HG03103 (cell line): ENCODE measurements at regions not wholly inside any gene's neighbourhood (a gene's known extent, or its start where the extent isn't known, plus 50 kb on each side); places are given as distances from the start of the nearest gene placed in this dataset.
"Not testable (repeated sequence)": the region's sequence is repeated elsewhere in the genome, so short reads cannot be mapped to it uniquely, and the experiment has no call there.

ENCODE experiments used
- ATAC-seq: cut with Tn5 transposase; IDR thresholded peaks from one replicate; pipeline ENCODE4 v1.9.1; 2021; ENCODE audit warnings: low read depth; ENCODE audit not compliant: unreplicated experiment

DNA sequence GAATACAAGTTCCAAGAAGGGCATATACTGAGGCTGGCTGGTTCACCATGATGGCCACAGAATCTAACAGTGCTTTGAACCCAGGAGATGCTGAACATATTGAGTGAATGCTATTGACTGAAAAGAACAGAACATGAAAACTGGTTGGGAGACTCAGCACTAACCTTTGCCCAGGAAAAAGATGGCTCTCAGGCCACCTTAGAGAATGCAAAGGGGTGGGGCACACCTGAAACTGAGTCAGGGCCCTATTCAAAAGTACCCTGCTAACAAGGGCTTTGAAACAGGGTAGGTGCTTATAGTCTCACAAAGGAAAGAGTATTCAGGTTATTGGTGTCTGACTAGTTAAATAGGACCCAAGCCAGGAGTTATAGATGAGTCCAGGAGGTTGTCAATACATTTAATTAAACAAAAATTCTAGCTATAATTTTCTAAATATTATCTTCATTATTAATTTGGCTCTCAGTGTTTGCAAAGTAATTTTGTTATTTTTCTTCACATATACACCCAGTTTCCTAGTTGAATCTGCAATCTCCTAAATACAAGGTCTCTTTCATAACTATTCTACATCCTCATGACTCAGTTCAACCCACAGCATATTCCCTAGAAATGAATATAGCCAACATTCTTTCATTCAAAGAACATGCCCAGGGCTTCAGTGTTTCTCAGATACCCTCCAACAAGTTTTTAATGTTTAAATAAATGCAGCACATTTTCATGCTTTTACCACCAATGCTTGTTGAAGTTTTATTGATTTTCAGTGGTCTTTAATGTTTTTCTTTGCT lies 144.2 kb upstream of the RAPGEF2 start:
- no peak for ATAC-seq

DNA sequence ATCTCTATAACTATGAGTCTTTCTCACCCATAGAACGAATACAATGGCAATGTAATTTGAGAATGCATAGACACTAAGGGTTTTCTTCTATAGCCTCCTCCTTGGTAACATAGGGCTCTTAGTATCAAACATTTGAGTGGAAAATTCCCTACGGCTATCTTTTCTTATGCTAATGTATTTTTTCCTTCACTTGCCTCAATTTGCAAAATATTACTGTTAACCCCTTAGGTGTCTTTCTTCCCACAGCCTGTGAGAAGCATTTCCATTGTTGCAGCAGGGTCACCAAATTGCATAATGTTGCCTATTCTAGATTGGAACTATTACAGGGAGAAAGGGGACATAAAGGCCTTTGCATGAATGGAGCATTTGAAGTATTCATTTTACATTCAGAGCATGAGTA lies 140.5 kb upstream of the RAPGEF2 start:
- no peak for ATAC-seq

DNA sequence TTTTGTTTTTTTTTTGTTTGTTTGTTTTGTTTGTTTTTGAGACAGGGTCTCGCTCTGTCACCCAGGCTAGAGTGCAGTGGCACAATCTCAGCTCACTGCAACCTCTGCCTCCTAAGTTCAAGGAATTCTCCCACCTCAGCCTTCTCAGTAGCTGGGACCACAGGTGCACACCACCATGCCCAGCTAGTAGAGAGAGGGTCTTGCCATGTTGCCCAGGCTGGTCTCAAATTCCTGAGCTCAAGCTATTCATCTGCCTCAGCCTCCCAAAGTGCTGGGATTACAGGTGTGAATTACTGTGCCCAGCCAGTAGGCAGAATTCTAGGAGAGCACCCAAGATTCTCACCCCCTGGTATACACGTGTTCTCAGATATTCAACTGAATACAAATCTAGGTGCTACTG lies 139.6 kb upstream of the RAPGEF2 start:
- ATAC-seq, result not testable (repeated sequence)

DNA sequence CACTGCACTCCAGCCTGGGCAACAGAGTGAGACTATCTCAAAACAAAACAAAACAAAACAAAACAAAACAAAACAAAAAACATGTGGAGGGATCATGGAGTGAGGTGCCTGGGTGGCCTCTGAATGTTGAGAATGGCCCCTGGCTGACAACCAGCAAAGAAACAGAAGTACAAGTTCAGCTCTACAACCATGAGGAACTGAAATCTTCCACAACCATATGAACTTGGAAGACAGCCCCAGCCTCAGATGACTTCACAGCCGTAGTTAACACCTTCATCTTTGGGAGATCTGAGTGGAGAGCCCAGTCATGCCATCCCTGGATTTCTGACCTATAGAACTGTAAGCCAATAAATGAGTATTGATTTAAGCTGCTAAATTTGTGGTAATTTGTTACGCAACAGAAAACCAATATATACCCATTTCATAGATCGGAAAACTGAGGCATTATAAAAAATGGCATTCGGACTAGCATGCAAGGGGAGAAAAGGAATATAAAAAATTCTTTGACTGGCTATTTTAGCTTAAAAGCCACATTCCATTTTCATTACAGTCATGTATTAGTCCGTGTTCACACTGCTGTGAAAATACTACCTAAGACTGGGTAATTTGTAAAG lies 138.7 kb upstream of the RAPGEF2 start:
- ATAC-seq, result no peak

DNA sequence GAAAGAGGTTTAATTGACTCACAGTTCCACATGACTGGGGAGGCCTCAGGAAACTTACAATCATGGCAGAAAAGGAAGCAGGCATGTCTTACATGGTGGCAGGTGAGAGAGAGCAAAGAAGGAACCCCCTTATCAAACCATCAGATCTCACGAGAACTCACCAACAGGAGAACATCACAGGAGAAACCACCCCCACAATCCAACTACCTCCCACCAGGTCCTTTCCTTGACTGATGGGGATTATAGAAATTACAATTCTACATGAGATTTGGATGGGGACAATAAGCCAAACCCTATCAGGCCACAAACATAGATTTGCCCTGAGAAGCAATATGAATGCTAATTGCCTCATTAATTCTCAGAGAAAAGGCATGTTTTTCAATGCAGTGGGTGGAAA lies 138.2 kb upstream of the RAPGEF2 start:
- no peak for ATAC-seq

DNA sequence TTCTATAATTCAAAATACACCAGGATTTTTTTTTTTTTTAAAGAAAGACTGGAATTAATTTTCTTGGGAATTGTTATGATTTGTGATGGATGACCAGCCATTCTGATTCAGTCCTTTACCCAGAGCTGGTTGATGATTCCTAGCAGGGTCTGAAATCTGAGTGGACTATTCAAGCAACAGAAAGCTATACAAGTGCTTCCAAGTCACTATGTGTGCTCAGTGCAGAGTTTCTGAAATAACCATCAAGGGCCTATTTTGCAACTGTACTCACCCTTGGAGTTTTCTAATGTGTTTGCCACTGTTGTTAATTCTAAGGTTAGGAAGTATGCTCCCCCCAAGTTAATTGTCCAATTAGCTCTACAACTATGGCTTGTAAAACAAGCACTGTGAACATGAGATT lies 137.7 kb upstream of the RAPGEF2 start:
- ATAC-seq, result no peak

DNA sequence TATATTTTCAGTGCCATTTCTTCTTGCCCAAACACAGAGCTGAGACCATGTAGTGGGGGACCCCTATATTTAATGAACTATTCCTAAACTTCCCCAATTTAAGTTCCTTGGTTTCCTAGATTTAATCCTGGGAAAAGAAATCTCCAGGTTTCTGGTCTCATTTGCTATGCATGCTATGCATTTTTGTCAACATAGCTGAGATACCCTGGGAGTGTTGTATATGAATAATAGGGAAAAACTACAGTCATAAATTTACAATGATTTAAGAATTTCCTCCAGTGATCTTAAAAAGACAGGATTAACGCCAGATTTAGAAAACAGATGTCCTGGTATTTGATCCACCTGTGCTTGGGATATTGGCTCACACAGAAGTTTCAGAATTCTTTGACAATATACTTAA lies 136.8 kb upstream of the RAPGEF2 start:
- ATAC-seq, result no peak

DNA sequence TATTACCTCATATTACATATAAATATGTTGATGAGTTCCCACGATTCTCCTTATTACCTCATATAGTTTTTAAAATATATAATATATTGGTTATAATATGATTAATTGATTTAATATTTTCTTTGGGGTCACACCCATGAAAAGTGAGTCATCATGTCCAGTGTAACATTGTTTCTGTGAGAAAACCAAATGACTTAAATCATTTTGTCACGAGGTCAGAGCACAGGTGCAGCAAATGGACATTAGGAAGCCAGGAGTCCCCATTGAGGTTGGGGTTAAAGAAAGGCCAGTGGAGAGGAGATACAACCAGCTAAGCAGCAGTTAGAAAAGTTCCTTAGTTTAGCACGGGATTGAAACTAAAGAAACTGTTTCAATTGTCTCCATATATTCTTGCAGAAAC lies 133.9 kb upstream of the RAPGEF2 start:
- ATAC-seq, result no peak

DNA sequence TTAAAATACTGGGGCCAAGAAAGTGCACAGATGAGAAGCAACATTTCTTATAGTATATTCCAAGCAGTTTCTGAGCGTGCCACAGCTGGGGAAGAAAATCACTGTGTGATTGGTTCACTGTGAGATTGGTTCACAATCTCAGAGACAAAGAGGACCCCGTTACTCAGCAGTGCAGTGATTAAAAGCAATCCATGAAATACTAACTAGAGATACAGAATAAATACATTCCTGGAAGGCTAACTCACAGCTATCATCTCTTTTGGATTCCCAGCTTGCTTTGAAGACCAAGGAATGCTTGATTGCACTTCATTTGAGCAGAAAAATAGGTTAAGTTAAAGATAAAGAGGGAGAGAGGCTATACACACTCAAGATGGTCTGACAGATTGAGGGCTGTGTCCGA lies 132.1 kb upstream of the RAPGEF2 start:
- ATAC-seq, result no peak

DNA sequence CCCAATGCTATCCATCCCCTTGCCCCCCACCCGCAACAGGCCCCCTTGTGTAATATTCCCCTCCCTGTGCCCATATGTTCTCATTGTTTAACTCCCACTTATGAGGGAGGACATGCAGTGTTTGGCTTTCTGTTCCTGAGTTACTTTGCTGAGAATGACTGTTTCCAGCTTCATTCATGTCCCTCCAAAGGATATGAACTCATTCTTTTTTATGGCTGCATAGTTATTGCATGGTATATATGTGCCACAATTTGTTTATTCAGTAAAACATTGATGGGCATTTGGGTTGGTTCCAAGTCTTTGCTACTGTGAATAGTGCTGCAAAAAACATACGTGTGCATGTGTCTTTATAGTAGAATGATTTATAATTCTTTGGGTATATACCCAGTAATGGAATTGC lies 128.4 kb upstream of the RAPGEF2 start:
- not testable (repeated sequence) for ATAC-seq

DNA sequence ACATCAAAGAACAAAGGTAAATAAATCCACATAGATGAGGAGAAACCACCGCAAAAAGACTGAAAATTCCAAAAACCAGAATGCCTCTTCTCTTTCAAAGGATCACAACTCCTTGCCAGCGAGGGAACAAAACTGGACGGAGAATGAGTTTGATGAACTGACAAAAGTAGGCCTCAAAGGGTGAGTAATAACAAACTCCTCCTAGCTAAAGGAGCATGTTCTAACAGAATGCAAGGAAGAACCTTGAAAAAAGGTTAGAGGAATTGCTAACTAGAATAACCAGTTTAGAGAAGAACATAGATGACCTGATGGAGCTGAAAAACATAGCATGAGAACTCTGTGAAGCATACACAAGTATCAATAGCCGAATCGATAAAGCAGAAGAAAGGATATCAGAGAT lies 122.2 kb upstream of the RAPGEF2 start:
- ATAC-seq, result not testable (repeated sequence)

DNA sequence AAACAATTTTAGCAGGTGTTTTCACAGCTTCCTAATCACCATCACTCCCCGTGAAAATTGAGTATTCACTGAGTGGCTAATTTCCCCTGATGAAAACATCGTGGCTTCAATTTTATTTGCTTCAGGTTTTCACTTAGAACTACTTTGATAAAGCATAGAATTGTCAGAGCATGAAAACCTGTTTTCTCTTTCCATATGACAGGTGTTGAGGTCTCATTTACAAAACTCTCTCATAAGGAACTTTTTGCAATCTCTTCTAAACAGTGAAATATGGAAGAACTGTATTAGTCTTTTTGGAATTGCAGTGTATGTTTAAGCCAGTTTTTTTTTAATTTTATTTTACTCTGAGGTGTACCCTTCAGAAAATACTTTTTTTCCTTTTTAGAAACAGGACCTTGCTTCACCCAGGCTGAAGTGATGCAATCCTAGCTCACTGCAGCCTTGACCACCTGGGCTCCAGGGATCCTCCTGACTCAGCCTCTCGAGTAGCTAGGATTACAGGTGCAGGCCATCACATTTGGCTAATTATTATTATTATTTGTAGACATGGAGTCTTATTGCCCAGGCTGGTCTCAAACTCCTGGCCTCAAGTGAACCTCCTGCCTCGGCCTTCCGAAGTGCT lies 111.2 kb upstream of the RAPGEF2 start:
- ATAC-seq, result no peak

DNA sequence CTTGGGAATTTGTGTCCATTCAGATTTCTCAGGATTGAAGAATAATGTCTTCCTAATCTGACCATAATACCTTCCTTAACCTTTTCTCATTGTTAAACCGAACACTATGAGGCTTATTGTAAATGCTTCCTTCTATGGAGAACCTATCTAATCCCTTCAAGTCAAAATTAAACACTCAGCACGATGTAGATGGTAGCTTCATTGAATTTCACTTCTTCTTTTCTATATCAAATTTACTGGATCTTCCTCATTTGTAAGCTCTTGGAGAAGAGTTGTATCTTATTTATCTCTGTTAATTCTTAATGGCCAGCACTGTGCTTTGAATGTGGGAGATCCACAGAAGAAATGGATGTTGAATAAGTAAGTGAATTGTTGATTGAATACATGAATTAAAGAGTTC lies 109.0 kb upstream of the RAPGEF2 start:
- ATAC-seq, result no peak

DNA sequence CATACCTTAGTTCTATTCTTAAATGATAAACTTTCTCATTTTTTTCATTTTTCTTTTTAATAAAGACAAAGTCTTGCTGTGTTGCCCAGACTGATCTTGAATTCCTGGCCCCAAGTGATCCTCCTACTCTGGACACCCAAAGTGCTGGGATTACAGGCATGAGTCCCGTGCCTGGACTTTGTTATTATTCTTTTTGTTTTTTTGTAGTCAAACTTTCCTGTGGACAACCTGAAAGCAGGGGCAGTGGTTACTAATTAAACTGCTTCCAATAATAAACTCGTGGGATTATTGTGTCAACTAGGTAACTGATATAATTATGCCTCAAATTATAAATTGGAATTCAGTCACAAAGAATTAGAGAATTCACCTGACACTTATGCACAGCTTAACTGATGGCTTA lies 107.8 kb upstream of the RAPGEF2 start:
- ATAC-seq, result no peak

DNA sequence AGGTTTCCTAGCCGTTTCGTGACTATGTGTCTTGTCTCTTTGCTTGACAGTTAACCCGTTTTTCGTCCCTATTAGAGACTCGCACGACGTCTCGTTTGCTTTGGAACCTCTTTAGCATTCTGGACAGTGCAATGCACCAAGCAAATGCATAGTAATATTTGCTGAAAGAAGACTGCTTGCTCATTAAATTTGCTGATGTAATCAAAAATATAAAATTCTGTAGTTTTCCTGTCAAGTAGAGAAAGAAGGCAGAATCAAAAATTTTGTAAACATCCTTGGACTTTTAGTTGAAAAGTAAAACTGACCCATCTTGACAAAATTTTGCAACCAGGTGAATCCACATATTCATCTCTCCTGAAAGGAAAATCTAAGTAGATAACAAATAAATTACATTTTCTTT lies 106.9 kb upstream of the RAPGEF2 start:
- ATAC-seq, result no peak

DNA sequence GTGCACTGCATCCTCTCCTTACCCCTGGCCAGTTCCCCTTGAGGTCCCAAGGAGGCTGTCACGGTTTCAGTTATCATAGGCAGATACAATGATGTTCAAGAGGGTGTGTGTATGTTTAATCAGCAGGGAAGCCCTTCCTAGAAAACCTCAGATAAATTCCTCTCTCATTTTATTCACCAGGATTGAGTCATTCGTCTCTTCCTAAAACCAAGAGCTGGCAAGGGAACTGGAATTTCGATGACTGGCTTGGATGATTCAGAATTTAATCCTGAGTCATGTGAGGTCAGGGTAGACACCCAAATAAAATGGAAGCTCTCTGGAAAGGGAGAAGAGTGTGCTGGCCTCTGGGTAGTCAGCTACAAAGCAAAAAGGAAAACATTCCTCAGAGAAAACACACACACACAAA lies 106.2 kb upstream of the RAPGEF2 start:
- ATAC-seq, result no peak

DNA sequence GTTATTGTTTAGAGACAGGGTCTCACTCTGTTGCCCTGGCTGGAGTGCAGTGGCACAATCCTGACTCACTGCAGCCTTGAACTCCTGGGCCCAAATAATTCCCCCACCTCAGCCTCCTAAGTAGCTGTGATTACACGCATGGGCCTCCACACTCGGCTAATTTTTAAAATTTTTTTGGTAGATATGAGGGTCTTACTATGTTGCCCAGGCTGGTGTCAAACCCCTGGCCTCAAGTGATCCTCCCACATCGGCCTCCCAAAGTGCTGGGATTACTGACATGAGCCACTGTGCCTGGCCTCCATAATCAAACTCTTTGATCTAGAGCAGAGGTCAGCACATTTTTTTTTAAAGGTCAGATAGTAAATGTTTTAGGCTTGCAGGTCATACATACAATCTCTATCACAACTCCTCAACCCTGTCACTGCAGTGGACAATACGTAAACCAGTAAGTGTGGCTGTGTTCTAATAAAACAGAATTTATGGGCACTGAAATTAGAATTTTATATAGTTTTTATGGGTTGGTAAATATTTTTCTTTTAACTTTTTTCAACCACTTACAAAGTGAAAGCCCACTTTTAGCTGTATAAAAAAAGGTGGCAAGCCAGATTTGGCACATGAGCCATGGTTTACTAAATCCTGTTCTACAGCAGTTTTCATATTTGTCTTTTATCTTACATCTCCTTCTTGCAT lies 105.1 kb upstream of the RAPGEF2 start:
- ATAC-seq, result no peak

DNA sequence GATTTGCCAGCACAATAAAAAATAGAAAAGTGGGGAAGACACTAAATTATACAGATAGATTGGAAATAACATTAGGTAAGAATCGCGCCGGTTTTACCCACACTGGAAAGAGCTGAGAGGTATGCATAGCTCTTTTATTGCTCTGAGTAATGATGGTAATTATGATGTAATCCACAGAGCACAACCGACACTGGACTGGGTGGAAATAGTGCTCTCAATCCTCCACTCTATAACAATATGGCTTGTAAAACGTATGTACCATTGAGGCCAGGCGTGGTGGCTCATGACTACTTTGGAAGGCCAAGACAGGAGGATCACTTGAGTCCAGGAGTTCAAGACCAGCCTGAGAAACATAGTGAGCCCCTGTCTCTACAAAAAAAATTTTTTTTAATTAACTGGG lies 104.3 kb upstream of the RAPGEF2 start:
- no peak for ATAC-seq

DNA sequence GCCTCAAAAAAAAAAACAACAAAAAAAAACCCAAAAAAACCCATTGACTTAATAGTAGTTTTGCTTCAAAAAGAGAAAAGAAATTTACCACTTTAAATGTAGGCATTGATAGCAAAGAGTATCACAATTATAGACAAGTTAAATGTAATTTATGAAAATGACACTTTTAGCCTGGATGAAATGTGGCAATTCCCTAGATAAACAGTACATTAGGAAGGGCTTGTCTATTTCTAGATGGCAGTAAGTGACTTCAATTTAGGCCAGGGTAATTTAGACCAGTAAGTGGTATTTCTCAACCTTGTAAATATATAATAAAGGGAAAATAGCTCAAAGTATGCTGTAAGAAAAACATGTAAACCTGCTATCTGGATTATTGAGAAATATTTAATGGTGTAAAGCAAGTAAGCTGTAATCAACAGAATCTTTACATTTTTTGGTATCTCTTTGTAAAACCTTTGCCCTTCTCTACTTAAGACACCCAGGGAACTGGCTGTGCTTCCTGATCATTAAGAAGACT lies 103.7 kb upstream of the RAPGEF2 start:
- no peak for ATAC-seq

DNA sequence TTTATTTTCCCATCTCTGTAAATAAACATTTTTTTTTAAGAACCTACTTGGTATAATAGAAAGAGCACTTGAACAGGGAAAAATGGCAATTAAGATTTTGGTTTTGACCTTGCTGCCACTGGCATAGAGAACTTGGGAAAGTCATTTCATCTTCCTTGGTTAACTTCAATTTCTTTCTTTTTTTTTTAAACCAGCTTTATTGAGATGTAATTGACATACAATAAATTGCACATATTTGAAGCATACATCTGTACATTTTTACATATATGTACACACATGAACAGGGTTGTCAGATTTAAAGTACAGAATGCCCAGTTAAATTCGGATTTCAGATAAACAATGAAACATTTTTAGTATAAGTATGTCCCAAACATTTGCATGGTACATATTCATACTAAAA lies 103.0 kb upstream of the RAPGEF2 start:
- ATAC-seq, result no peak

DNA sequence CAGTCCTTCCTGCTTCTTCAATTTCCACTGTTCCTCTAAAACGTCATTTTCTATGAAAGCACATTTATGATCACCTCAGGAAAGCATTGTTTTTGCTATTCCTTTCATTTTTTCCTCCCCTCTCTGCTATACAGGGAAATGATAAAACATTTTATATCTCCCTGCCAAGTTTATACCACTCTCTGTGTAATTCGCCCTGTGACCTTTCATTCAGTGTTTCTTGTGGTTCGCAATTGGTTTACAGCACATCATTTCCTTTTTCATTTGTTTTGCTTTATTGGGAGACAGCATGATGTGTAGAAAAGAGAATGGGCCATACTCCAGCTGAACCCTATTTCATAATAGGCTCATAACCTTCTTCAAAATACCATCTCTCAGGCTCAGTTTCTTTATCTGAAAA lies 99.9 kb upstream of the RAPGEF2 start:
- ATAC-seq, result no peak
